ENCODE measurements at regions not wholly inside any gene's neighbourhood (a gene's known extent, or its start where the extent isn't known, plus 50 kb on each side); places are given as distances from the start of the nearest gene placed in this dataset.

- TF ChIP-seq POLR2AphosphoS5 (IDR thresholded peaks at IDR 0.05): no peak
- TF ChIP-seq POLR2A (IDR thresholded peaks at IDR 0.05): no peak
- TF ChIP-seq EP300 (IDR thresholded peaks at IDR 0.05): no peak
- TF ChIP-seq, protein P1, sequence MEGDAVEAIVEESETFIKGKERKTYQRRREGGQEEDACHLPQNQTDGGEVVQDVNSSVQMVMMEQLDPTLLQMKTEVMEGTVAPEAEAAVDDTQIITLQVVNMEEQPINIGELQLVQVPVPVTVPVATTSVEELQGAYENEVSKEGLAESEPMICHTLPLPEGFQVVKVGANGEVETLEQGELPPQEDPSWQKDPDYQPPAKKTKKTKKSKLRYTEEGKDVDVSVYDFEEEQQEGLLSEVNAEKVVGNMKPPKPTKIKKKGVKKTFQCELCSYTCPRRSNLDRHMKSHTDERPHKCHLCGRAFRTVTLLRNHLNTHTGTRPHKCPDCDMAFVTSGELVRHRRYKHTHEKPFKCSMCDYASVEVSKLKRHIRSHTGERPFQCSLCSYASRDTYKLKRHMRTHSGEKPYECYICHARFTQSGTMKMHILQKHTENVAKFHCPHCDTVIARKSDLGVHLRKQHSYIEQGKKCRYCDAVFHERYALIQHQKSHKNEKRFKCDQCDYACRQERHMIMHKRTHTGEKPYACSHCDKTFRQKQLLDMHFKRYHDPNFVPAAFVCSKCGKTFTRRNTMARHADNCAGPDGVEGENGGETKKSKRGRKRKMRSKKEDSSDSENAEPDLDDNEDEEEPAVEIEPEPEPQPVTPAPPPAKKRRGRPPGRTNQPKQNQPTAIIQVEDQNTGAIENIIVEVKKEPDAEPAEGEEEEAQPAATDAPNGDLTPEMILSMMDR (IDR thresholded peaks at IDR 0.05): no peak
- H3K27ac ChIP-seq: no peak overlapping the region
- H3K9me3 ChIP-seq: no peaks in the 10 kb centered on the region
- no peaks in the 10 kb centered on the region for H3K36me3 ChIP-seq
- H3K4me1 ChIP-seq: no peaks in the 10 kb centered on the region
- H3K27me3 ChIP-seq: no peaks in the 10 kb centered on the region
- H3K4me3 ChIP-seq: no peak overlapping the region
- intact Hi-C loops (cut with DNase I; ENCODE audit: low total_unique reads): no loop called here
- DNase-seq: no peak
- 58 to 78% (median 71%) methylated on average over 2 of the region's 2 CpGs for WGBS, 5 donors
Measured at GRCh38 chr4:103773691-103774231, 54.0 kb upstream of the TACR3 start.

Small RNA genes lying in the stretch of these regions (small RNA-seq; reads per million reads assigned to genes)
- gene RNU6-635P: 0 reads per million in 4 donors

All from stomach (tissue), 8 donors.